IPS-18a (cell line): ENCODE measurements at regions not wholly inside any gene's neighbourhood (a gene's known extent, or its start where the extent isn't known, plus 50 kb on each side); places are given as distances from the start of the nearest gene placed in this dataset.
"Not testable (repeated sequence)": the region's sequence is repeated elsewhere in the genome, so short reads cannot be mapped to it uniquely, and the experiment has no call there.

Experiments
- H3K27ac ChIP-seq: one replicate; pipeline ENCODE4 v1.5.1; 2013; ENCODE audit warnings: low read length
- H3K27me3 ChIP-seq: one replicate; pipeline ENCODE4 v1.6.1; 2013; ENCODE audit warnings: mild to moderate bottlenecking, low read length; ENCODE audit not compliant: control insufficient read depth, insufficient read depth
- H3K36me3 ChIP-seq: one replicate; pipeline ENCODE4 v1.6.1; 2013; ENCODE audit warnings: low read depth, low read length; ENCODE audit not compliant: control insufficient read depth
- H3K4me1 ChIP-seq: one replicate; pipeline ENCODE4 v1.6.1; 2013; ENCODE audit warnings: low read depth, low read length; ENCODE audit not compliant: control insufficient read depth
- H3K4me3 ChIP-seq: one replicate; pipeline ENCODE4 v1.5.1; 2013; ENCODE audit warnings: low read length
- H3K9ac ChIP-seq: one replicate; pipeline ENCODE4 v1.6.1; 2013; ENCODE audit warnings: mild to moderate bottlenecking, low read length, moderate library complexity
- H3K9me3 ChIP-seq: one replicate; pipeline ENCODE4 v1.6.1; 2013; ENCODE audit warnings: low read depth, low read length; ENCODE audit not compliant: control insufficient read depth

GRCh38 chr7:3117081-3117480 is 73.4 kb upstream of the CARD11 start:
- no peak overlapping the region for H3K9ac ChIP-seq
- no peaks in the 10 kb centered on the region for H3K4me1 ChIP-seq
- H3K27ac ChIP-seq = no peak overlapping the region
- no peak overlapping the region for H3K4me3 ChIP-seq
- no peaks in the 10 kb centered on the region for H3K36me3 ChIP-seq
- no peaks in the 10 kb centered on the region for H3K27me3 ChIP-seq
- no peaks in the 10 kb centered on the region for H3K9me3 ChIP-seq

DNA sequence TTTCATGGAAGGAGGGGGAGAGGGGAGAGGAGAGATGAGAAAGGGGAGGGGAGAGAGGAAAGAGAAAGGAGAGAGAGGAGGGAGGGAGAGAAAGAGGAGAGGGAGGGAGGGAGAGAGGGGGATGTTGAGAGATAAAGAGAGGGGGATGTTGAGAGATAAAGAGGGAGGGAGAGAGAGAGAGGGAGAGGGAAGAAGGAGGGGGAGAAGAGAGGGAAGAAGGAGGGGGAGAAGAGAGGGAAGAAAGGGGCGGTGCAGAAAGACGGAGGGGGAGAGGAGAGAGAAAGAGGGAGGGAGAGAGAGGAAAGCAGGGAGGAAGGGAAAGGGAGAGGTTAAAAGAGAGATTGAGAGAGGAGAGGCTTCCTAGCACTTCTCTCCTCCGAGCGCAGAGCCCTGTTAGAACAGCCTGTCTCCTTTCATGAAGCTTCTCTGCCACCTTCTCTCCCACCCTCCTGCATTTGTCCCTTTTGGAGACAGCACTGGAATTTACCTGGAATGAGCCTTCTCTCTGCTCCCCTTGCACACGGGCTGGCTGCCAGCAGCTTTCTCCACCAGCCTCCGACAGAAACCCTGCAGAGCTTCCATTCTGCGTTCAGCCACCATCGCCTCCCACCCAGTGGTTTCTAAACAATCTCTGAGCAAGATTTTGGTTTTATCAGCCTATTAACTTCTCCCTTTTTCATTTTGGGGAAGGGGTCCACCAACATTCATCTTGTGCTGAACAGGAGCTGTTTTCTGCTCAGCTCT is 74.0 kb upstream of the CARD11 start:
- Histone ChIP-seq H3K27me3 (no peaks in the 10 kb centered on the region), H3K4me1 (no peaks in the 10 kb centered on the region), H3K9ac (no peak overlapping the region), H3K9me3 (no peaks in the 10 kb centered on the region), H3K27ac (no peak overlapping the region), H3K36me3 (no peaks in the 10 kb centered on the region), H3K4me3 (no peak overlapping the region)

GRCh38 chr7:3119352-3119927 is 75.8 kb upstream of the CARD11 start:
- not testable (repeated sequence) for H3K9ac ChIP-seq, H3K4me1 ChIP-seq, H3K27ac ChIP-seq, H3K27me3 ChIP-seq, H3K36me3 ChIP-seq, H3K4me3 ChIP-seq, H3K9me3 ChIP-seq

GRCh38 chr7:3119963-3120362 is 76.3 kb upstream of the CARD11 start:
- Histone ChIP-seq H3K4me3 (no peak overlapping the region), H3K4me1 (no peaks in the 10 kb centered on the region), H3K9ac (no peak overlapping the region), H3K27ac (no peak overlapping the region), H3K36me3 (no peaks in the 10 kb centered on the region), H3K27me3 (no peaks in the 10 kb centered on the region), H3K9me3 (no peaks in the 10 kb centered on the region)

- H3K4me1 ChIP-seq = no peaks in the 10 kb centered on the region
- H3K4me3 ChIP-seq = no peak overlapping the region
- no peaks in the 10 kb centered on the region for H3K36me3 ChIP-seq
- H3K9me3 ChIP-seq = no peaks in the 10 kb centered on the region
- no peak overlapping the region for H3K27ac ChIP-seq
- no peaks in the 10 kb centered on the region for H3K27me3 ChIP-seq
- no peak overlapping the region for H3K9ac ChIP-seq
These were observed 76.8 kb upstream of the CARD11 start for GRCh38 chr7:3120513-3120912.

DNA sequence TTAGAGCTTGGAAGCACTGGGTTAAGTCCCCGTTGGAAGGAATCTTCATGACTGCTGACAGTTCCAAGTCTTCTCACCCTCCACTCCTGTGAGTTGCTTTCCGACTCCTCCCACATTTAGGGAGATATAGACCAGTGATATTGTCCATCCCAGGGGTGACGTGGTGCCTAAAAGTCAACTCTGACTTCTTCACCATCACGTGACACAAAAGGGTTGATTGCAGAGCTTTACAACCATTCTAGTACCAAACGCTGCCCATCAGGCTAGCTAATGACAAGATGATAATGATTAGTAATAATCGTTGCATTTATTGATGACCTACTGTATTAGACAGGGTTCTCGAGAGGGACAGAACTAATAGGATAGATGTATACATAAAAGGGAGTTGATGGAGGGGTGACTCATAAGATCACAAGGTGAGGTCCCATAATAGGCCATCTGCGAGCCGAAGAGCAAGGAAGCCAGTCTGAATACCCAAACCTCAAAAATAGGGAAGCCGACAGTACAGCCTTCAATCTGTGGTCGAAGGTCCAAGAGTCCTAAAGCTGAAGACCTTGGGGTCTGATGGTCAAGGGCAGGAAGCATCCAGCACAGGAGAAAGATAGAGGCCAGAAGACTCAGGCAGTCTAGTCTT is 85.3 kb upstream of the CARD11 start:
- Histone ChIP-seq H3K9me3 (no peaks in the 10 kb centered on the region), H3K9ac (no peak overlapping the region), H3K27me3 (no peaks in the 10 kb centered on the region), H3K4me1 (no peaks in the 10 kb centered on the region), H3K4me3 (no peak overlapping the region), H3K27ac (no peak overlapping the region), H3K36me3 (no peaks in the 10 kb centered on the region)

GRCh38 chr7:3133811-3134385 is 90.2 kb upstream of the CARD11 start:
- Histone ChIP-seq H3K9me3 (no peaks in the 10 kb centered on the region), H3K9ac (no peak overlapping the region), H3K4me1 (peaks cover 12% of the 10 kb centered on the region)

DNA sequence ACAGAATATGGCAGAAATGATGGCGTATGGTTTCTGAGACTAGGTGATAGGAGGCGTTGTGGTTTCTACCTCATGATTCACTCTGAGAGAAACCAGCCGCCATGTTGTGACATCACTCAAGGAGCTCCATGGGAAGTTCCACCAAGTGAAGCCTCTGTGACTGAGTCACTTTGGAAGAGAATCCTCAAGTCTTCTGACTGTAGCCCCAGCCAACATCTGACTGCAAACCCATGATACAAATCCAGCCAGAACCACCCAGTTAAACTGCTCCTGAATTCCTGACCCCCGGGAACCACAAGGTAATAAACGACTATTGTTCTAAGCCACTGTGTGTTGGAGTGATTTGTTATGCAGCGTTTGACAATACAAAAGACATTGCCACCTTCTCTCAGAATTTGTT is 91.1 kb upstream of the CARD11 start:
- Histone ChIP-seq H3K36me3 (no peaks in the 10 kb centered on the region), H3K27me3 (no peaks in the 10 kb centered on the region), H3K27ac (no peak overlapping the region), H3K4me1 (peaks cover 12% of the 10 kb centered on the region), H3K9ac (no peak overlapping the region), H3K4me3 (no peak overlapping the region), H3K9me3 (no peaks in the 10 kb centered on the region)

More at GRCh38 chr7:3133811-3134385, 90.2 kb upstream of the CARD11 start:
- H3K36me3 ChIP-seq = no peaks in the 10 kb centered on the region
- no peaks in the 10 kb centered on the region for H3K27me3 ChIP-seq
- H3K27ac ChIP-seq = no peak overlapping the region
- no peak overlapping the region for H3K4me3 ChIP-seq

DNA sequence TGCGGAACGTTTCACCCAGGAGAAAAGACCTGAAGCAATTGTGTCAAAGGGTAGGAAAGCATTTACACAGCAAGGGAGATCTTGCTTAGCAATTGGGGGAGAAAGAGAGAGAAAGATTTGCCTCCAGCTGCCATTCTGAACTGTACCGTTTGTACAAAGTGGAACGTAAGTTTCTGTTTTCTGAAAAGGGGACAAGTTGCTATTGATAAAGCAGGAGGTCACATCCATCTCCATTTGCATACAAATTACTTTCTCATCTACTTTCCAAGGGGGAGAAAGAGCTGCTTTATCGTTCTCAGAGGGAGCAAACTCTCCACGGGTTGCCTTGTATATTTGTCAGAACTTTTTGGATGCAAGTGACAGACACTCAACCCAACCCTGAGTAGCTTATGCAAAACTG is 92.0 kb upstream of the CARD11 start:
- Histone ChIP-seq H3K9ac (no peak overlapping the region), H3K9me3 (no peaks in the 10 kb centered on the region), H3K27ac (no peak overlapping the region), H3K27me3 (no peaks in the 10 kb centered on the region), H3K4me1 (peaks cover 12% of the 10 kb centered on the region), H3K4me3 (no peak overlapping the region), H3K36me3 (no peaks in the 10 kb centered on the region)

DNA sequence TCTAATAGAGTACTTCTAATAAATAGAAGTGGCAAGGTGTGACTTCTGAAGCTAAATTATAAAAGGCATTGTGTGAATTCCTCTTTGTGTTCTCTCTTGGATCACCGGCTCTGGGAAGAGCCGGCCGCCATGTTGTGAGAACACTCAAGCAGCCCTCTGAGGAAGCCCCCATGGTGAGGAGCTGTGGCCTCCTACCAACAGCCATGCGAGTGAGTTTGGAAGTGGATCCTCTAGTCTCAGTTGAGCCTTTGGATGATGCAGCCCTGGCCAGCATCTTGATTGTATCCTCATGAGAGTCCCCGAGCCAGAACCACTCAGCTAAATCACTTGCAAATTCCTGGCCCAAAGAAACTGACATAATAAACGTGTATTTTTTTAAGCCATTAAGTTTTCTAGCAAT is 94.5 kb upstream of the CARD11 start:
- no peak overlapping the region for H3K27ac ChIP-seq
- H3K36me3 ChIP-seq = no peaks in the 10 kb centered on the region
- no peaks in the 10 kb centered on the region for H3K9me3 ChIP-seq
- H3K9ac ChIP-seq = no peak overlapping the region
- H3K27me3 ChIP-seq = no peaks in the 10 kb centered on the region
- H3K4me1 ChIP-seq = peaks cover 12% of the 10 kb centered on the region
- no peak overlapping the region for H3K4me3 ChIP-seq

DNA sequence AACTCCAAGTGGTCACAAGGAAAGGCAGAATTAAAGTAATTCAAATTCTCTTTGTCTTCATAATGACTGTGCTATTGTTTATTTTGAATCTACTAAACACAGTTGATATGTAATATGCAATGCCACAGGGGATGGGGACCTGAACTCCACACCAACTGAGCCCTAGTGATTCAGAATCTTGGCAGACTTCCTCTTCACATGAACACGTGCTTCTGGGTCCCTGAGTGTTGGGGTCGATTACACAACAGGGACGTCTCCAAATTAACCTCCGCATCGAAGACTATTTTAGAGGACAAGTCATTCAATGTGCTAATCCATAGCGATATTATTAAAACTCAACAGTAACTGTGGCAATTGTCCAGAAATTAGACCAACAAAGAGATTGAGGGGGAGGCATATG is 95.3 kb upstream of the CARD11 start:
- Histone ChIP-seq H3K27me3 (no peaks in the 10 kb centered on the region), H3K36me3 (no peaks in the 10 kb centered on the region), H3K4me1 (peaks cover 12% of the 10 kb centered on the region), H3K9ac (no peak overlapping the region), H3K4me3 (no peak overlapping the region), H3K9me3 (no peaks in the 10 kb centered on the region), H3K27ac (no peak overlapping the region)
